HG02763 (cell line): ENCODE measurements at regions not wholly inside any gene's neighbourhood (a gene's known extent, or its start where the extent isn't known, plus 50 kb on each side); places are given as distances from the start of the nearest gene placed in this dataset.

Experiments used
- ATAC-seq: cut with Tn5 transposase; IDR thresholded peaks from one replicate; pipeline ENCODE4 v1.9.1; 2021; ENCODE audit warnings: mild to moderate bottlenecking, moderate library complexity; ENCODE audit not compliant: unreplicated experiment

GRCh38 chr2:215522237-215522636 lies 86.4 kb upstream of the FN1 start:
- ATAC-seq: no peak

GRCh38 chr2:215521031-215521430 lies 85.2 kb upstream of the FN1 start:
- no peak for ATAC-seq

DNA sequence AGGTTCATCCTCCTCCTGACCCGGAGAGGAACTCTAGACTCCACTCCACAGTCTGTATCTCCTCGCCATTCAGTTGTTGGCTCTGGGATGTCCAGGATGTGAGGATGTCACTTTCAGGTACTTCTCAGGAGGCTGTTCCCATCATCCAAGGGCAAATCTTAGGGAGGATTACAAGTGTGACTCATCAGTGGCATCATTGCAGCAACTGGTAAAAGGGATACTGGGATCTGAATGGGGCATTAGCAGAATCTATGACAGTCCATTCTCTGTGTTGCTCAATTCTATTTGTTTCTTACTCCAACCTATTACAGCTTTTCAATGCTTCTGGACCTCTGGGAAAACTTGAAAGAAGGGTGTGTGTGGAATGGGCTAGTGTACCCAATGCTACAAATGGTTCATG lies 81.5 kb upstream of the FN1 start:
- ATAC-seq: no peak

DNA sequence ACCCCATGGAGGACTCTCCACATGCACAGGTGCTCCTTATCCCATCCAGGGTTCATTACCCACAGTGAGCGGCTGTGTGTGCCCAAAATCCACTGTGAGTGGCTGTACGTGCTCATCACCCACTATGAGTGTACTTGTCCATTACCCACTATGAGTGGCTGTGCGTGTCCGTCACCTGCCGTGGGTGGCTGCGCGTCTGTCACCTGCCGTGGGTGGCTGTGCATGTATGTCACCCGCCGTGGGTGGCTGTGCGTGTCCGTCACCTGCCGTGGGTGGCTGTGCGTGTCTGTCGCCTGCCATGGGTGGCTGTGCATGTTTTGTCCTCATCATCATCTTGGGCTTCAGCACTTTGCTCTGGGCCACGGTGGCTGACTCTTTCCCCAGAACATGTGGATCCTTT lies 78.6 kb upstream of the FN1 start:
- no peak for ATAC-seq

DNA sequence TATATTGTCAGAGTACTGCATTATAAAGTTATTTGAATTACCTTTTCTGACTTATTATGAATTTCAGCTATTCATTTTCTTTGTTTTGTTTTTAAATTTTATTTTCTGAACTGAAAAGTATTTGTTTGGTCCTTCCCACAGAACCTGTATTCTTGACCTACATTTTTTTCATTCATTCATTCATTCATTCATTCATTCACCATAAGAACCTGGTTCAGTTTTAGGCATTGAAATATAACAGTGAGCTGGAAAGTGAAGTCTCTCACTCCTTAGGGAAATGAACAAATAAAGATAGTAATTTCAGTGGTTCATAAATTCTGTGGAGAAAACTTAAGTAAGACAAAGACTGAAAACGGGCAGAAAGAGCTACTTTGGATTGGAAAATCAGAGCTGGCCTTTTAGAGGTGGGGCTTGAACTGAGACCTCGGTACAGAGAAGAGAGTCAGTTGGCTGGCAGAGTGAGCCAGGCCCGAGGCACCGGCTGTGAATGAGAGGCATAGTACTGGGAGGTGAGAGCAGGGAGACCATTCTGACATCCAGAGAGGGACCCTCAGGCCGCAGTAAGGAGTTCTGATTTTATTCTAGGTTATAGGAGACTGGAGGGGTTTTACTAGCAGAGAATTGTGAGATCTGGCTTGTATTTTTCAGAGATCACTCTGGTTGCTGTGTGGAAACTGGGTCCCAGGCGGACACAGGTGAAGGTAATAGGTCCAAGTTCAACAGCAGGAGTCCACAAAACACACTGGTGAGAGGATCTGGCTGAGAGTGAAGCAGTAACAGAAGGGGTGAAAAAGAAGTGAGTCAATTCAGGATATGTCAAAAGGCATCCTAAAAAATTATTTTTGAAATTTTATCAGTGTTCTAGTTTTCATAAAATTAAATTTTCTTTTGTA lies 75.8 kb upstream of the FN1 start:
- no peak for ATAC-seq

GRCh38 chr2:215507836-215508235 lies 72.0 kb upstream of the FN1 start:
- no peak for ATAC-seq

- ATAC-seq: no peak
Measured at GRCh38 chr2:215507136-215507535, 71.3 kb upstream of the FN1 start.

- ATAC-seq: no peak
Measured at GRCh38 chr2:215506604-215506990, 70.7 kb upstream of the FN1 start.

GRCh38 chr2:215505044-215505786 lies 69.3 kb upstream of the FN1 start:
- no peak for ATAC-seq

DNA sequence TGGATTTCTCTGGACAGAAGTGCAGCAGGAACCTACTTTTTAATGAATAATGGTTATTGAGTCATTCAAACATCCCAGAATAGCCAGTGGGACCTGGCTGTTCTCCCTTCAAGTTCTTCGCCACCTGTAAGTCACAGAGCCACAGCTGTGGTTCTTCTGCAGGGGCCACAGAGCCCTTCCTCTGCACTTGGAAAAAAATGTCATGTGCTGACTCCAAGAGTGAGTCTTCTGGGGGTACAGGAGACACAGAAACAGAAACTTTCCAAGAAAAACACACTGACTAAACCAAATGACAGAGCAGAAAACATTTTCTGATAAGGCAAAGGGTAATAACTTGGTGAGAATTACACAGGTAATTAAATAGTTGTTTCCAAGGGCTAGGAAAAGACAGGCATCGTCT lies 68.7 kb upstream of the FN1 start:
- ATAC-seq: no peak

GRCh38 chr2:215503381-215503780 lies 67.5 kb upstream of the FN1 start:
- no peak for ATAC-seq

DNA sequence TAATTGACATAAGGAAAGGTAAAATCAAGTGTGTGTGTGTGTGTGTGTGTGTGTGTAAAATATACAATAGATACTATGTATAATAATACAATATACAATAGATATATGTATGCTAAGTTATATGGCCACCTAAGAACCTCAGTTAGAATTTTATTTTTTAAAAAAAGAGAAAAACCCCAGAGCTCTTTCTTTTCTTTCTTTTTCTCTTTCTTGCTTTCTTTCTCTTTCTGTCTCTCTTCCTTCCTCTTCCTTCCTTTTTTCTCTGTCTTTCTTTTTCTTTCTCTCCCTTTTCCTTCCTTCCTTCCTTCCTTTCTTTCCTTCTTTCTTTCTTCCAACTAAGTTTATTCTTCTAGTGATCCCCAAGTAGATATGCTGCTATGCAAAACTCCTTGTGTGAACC lies 64.6 kb upstream of the FN1 start:
- ATAC-seq: no peak

- ATAC-seq: no peak
Measured at GRCh38 chr2:215499331-215499730, 63.5 kb upstream of the FN1 start.

DNA sequence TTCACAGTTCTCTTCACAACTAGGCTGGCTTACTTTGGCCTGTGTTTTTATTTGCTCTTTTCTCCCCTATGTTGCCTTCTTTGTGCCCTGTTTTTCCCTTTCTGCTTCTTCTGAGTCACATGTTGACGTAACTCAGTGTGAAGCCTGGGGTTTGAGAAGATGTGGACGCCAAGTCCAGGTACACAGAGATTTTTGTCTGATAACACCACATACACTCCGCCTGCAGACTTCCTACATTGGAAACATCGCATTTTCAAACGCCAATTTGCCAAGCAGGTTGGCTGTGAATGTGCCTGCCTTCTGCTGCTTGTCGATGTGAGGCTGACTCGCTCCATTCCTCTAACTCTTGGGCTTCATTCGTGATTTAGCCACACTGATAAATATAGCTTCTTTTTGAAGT lies 62.6 kb upstream of the FN1 start:
- ATAC-seq: no peak

DNA sequence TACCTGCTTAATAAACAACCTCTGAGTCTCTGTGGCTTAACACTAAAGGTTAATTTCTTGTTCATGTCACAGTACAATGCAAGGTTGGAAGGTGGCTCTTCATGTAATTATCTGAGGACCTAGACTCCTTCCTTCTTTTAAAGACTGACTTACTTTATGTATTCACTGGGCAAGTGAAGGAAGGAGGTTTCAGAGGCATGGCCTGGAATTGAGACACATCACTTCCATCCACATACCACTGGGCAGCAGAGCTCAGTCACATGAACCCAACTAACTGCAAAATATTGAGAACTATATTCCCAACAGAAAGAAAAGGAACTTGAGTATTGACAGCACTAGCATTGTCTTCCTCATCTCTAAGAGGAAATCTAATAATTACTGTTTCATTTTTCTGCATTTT lies 57.5 kb upstream of the FN1 start:
- ATAC-seq: no peak

- no peak for ATAC-seq
Measured at GRCh38 chr2:215489288-215489848, 53.5 kb upstream of the FN1 start.

DNA sequence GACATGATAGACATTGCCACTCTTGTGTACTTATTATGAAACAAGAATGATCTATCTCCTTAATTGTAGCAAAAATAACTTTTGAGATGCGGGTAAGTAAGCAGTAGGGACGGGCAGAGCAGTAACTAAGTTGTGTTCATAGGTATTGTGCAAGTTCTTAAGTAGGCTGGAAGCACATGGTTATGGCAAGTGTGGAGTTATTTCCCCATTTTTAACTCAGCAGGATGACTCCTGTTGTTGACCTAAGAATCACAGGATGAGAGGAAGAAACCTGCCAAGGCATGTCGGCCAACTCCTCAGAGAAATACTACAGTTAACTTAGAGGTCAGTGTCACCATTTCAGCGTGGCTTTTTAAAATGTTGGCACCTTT lies 51.1 kb upstream of the FN1 start:
- no peak for ATAC-seq

GRCh38 chr2:215486291-215487001 lies 50.6 kb upstream of the FN1 start:
- ATAC-seq: no peak
